CD14-positive monocyte (primary cell): ENCODE measurements at regions not wholly inside any gene's neighbourhood (a gene's known extent, or its start where the extent isn't known, plus 50 kb on each side); places are given as distances from the start of the nearest gene placed in this dataset.
"Not testable (repeated sequence)": the region's sequence is repeated elsewhere in the genome, so short reads cannot be mapped to it uniquely, and the experiment has no call there.

Experiments
- DNase-seq, 3 donors: peaks; one replicate each; pipeline ENCODE4 v3.0.0-alpha.2; 2011 to 2022
- H2AFZ ChIP-seq: 2 replicates; pipeline ENCODE4 v1.6.0; 2012; ENCODE audit warnings: mild to moderate bottlenecking, low read depth, low read length, inconsistent platforms; ENCODE audit not compliant: insufficient read depth, poor library complexity, severe bottlenecking
- H3K27ac ChIP-seq, 2 donors: 1 replicate in 1 of 2; 2 replicates in 1 of 2; pipeline ENCODE4 v1.5.1; 2012 to 2013; ENCODE audit warnings: low read length in 2 of 2, control low read depth in 1 of 2, inconsistent platforms in 1 of 2, low read depth in 1 of 2, mild to moderate bottlenecking in 1 of 2
- H3K27me3 ChIP-seq, 2 donors: one replicate each; pipeline versions ENCODE4 v1.6.0 to v1.6.1; 2011 to 2013; ENCODE audit warnings: low read length in 2 of 2; ENCODE audit not compliant: control insufficient read depth in 2 of 2, insufficient read depth in 2 of 2
- H3K36me3 ChIP-seq, 2 donors: replicated peaks in 1 of 2; 1 replicate in 1 of 2; 2 replicates in 1 of 2; pipeline versions ENCODE4 v1.5.1 to v1.6.1; 2012 to 2013; ENCODE audit warnings: low read length in 2 of 2, control low read depth in 1 of 2, inconsistent platforms in 1 of 2, mild to moderate bottlenecking in 1 of 2; ENCODE audit not compliant: insufficient read depth in 2 of 2, control insufficient read depth in 1 of 2
- H3K4me1 ChIP-seq, 2 donors: 1 replicate in 1 of 2; 2 replicates in 1 of 2; pipeline versions ENCODE4 v1.5.1 to v1.6.1; 2012 to 2013; ENCODE audit warnings: low read length in 2 of 2, control low read depth in 1 of 2, inconsistent platforms in 1 of 2, mild to moderate bottlenecking in 1 of 2, moderate library complexity in 1 of 2; ENCODE audit not compliant: insufficient read depth in 2 of 2, control insufficient read depth in 1 of 2
- H3K4me2 ChIP-seq: replicated peaks from 2 replicates; pipeline ENCODE3; 2012; ENCODE audit warnings: low read length, moderate library complexity, mild to moderate bottlenecking; ENCODE audit not compliant: poor library complexity, severe bottlenecking; ENCODE audit errors: extremely low read depth
- H3K4me3 ChIP-seq, 3 experiments: fragments of 200-600 bp in 1 of 3; sonication (generic) in 1 of 3; replicated peaks in 1 of 3; 1 replicate in 2 of 3; 2 replicates in 1 of 3; pipeline ENCODE4 v1.5.1; 2011 to 2013; ENCODE audit warnings: low read length in 3 of 3, mild to moderate bottlenecking in 3 of 3, control low read depth in 2 of 3, low read depth in 2 of 3, inconsistent platforms in 1 of 3, moderate library complexity in 1 of 3
- H3K79me2 ChIP-seq: 2 replicates; pipeline ENCODE4 v1.6.0; 2012; ENCODE audit warnings: mild to moderate bottlenecking, control low read depth, inconsistent platforms, low read length, moderate library complexity; ENCODE audit not compliant: insufficient read depth
- H3K9ac ChIP-seq: 2 replicates; pipeline ENCODE4 v1.6.0; 2017; ENCODE audit warnings: low read length, mild to moderate bottlenecking; ENCODE audit not compliant: insufficient read depth, poor library complexity, severe bottlenecking
- H3K9me3 ChIP-seq, 2 donors: replicated peaks in 1 of 2; 1 replicate in 1 of 2; 2 replicates in 1 of 2; pipeline versions ENCODE4 v1.5.1 to v1.6.1; 2012 to 2013; ENCODE audit warnings: low read length in 2 of 2, control low read depth in 1 of 2; ENCODE audit not compliant: control insufficient read depth in 1 of 2, insufficient read depth in 1 of 2
- H4K20me1 ChIP-seq: 2 replicates; pipeline ENCODE4 v1.6.0; 2012; ENCODE audit warnings: mild to moderate bottlenecking, low read length, control low read depth, moderate library complexity; ENCODE audit not compliant: insufficient read depth
- H3K27ac Mint-ChIP-seq, 7 donors: one replicate each; pipeline ENCODE4 v1.8.0; 2020; ENCODE audit warnings: mild to moderate bottlenecking in 7 of 7, mixed read lengths in 7 of 7, moderate library complexity in 6 of 7, inconsistent platforms in 2 of 7
- H3K27me3 Mint-ChIP-seq, 3 donors: one replicate each; pipeline ENCODE4 v1.8.0; 2021 to 2022; ENCODE audit warnings: low read depth in 3 of 3, mild to moderate bottlenecking in 3 of 3, mixed read lengths in 3 of 3, moderate library complexity in 3 of 3, inconsistent platforms in 1 of 3
- H3K36me3 Mint-ChIP-seq, 2 donors: one replicate each; pipeline ENCODE4 v1.8.0; 2020; ENCODE audit warnings: mixed read lengths in 2 of 2, inconsistent platforms in 1 of 2, mild to moderate bottlenecking in 1 of 2
- H3K4me1 Mint-ChIP-seq: one replicate; pipeline ENCODE4 v1.8.0; 2020; ENCODE audit warnings: mild to moderate bottlenecking, mixed read lengths
- H3K4me3 Mint-ChIP-seq, 2 donors: one replicate each; pipeline ENCODE4 v1.8.0; 2020; ENCODE audit warnings: mild to moderate bottlenecking in 2 of 2, mixed read lengths in 2 of 2, moderate library complexity in 1 of 2
- H3K9me3 Mint-ChIP-seq, 7 donors: one replicate each; pipeline ENCODE4 v1.8.0; 2020 to 2022; ENCODE audit warnings: mixed read lengths in 7 of 7, mild to moderate bottlenecking in 6 of 7, moderate library complexity in 6 of 7, inconsistent platforms in 2 of 7
- WGBS: methylation state at CpG from one replicate; pipeline ENCODE4 v1.1.5; 2013; ENCODE audit warnings: missing lambda C conversion rate; ENCODE audit not compliant: insufficient coverage; 5-methylcytosine and 5-hydroxymethylcytosine counted together
- intact Hi-C, 2 donors: fragments of 100-400 bp; cut with micrococcal nuclease; formaldehyde crosslinking; loops; one replicate each; pipeline versions ENCODE4 v1.15.0 to v1.15.1; 2023
- TF ChIP-seq, protein P1 (sequence below): fragments of 200-600 bp; IDR thresholded peaks from one replicate; pipeline ENCODE4 v1.8.0; 2022; ENCODE audit warnings: antibody characterized with exemption, mild to moderate bottlenecking

DNA sequence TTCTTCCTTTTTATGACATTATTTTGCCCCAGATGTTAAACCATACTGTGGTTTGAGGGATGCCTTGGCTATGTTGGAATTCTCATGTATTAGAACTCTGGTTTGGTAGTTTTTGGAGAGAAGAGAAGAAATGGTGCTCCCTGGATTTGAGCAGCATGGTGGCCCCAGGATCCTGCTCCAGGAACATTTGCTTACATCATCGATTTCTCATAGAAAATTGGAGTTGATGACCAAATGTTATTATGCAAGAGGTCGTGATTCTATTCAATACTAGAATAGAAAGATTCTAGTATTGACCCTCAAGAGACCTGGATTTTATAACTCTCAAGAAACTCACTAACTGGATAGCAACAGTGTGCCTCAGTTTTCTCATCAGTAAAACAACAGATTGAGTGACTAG is 77.5 kb upstream of the GNAQ start:
- Mint-ChIP-seq H3K4me1 (peaks cover 63% of the 10 kb centered on the region), H3K27me3 (peaks cover 0 to 4% (median 3%) of the 10 kb centered on the region in 3 donors), H3K36me3 (peaks cover 3 to 18% of the 10 kb centered on the region in 2 donors), H3K9me3 (peaks cover 9 to 14% (median 14%) of the 10 kb centered on the region in 7 donors), H3K4me3 (no peak overlapping the region), H3K27ac (peak overlapping the region in 1 of 7 donors; percentile 23)
- Histone ChIP-seq H3K27ac (no peak overlapping the region), H4K20me1 (no peaks in the 10 kb centered on the region), H3K79me2 (no peaks in the 10 kb centered on the region), H3K27me3 (no peaks in the 10 kb centered on the region), H2AFZ (no peak overlapping the region), H3K9ac (no peak overlapping the region), H3K4me3 (no peak overlapping the region), H3K4me1 (peaks cover 41 to 66% of the 10 kb centered on the region in 2 donors), H3K9me3 (peaks cover 0 to 14% of the 10 kb centered on the region in 2 donors), H3K36me3 (no peaks in the 10 kb centered on the region), H3K4me2 (no peak overlapping the region)
- intact Hi-C loops: no loop called here
- whole genome bisulfite sequencing: no CpG with 5 or more reads among the region's 2 CpGs
- TF ChIP-seq, protein P1, sequence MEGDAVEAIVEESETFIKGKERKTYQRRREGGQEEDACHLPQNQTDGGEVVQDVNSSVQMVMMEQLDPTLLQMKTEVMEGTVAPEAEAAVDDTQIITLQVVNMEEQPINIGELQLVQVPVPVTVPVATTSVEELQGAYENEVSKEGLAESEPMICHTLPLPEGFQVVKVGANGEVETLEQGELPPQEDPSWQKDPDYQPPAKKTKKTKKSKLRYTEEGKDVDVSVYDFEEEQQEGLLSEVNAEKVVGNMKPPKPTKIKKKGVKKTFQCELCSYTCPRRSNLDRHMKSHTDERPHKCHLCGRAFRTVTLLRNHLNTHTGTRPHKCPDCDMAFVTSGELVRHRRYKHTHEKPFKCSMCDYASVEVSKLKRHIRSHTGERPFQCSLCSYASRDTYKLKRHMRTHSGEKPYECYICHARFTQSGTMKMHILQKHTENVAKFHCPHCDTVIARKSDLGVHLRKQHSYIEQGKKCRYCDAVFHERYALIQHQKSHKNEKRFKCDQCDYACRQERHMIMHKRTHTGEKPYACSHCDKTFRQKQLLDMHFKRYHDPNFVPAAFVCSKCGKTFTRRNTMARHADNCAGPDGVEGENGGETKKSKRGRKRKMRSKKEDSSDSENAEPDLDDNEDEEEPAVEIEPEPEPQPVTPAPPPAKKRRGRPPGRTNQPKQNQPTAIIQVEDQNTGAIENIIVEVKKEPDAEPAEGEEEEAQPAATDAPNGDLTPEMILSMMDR: no peak
- no peak for DNase-seq

DNA sequence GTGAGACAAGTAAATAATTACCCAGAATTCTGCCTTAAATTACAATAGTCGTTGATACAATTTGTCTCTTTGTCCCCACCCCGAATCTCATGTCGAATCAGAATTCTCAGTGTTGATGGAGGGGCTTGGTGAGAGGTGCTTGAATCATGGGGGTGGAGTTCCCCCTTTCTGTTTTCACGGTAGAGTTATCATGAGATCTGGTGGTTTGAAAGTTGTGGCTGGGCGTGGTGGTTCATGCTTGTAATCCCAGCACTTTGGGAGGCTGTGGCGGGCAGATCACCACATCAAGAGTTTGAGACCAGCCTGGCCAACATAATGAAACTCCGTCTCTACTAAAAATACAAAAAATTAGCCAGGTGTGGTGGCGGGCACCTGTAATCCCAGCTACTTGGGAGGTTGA is 75.0 kb upstream of the GNAQ start:
- peaks cover 3 to 18% of the 10 kb centered on the region in 2 donors for H3K36me3 Mint-ChIP-seq
- H3K27me3 ChIP-seq, H3K4me3 Mint-ChIP-seq, H3K79me2 ChIP-seq, H3K36me3 ChIP-seq, H3K9ac ChIP-seq, H2AFZ ChIP-seq, H4K20me1 ChIP-seq, H3K4me3 ChIP-seq, intact Hi-C loops, DNase-seq, H3K4me2 ChIP-seq, H3K27me3 Mint-ChIP-seq: not testable (repeated sequence)
- peak overlapping the region in 5 of 7 donors; percentile 11 to 74 (median 50) for H3K27ac Mint-ChIP-seq
- peaks cover 56 to 71% of the 10 kb centered on the region in 2 donors for H3K4me1 ChIP-seq
- peaks cover 70% of the 10 kb centered on the region for H3K4me1 Mint-ChIP-seq
- peaks cover 0 to 14% of the 10 kb centered on the region in 2 donors for H3K9me3 ChIP-seq
- WGBS: 88% methylated on average over 4 of the region's 8 CpGs
- H3K27ac ChIP-seq: peak overlapping the region in 1 of 2 donors; percentile 2
- H3K9me3 Mint-ChIP-seq: peaks cover 9 to 14% (median 12%) of the 10 kb centered on the region in 7 donors
